NCI-H1417 treated with DMSO at 0.1 percent for 48 hours (cell line): ENCODE measurements at regions not wholly inside any gene's neighbourhood (a gene's known extent, or its start where the extent isn't known, plus 50 kb on each side); places are given as distances from the start of the nearest gene placed in this dataset.
"Not testable (repeated sequence)": the region's sequence is repeated elsewhere in the genome, so short reads cannot be mapped to it uniquely, and the experiment has no call there.

Experiments
- DNase-seq: peaks from one replicate; lab custom pipeline; 2025; lab: John Stamatoyannopoulos, UW

- DNase-seq = no peak
Measured at GRCh38 chr2:153626676-153627075, 148.1 kb upstream of the RPRM start.

- DNase-seq = no peak
Measured at GRCh38 chr2:153635494-153635893, 156.9 kb upstream of the RPRM start.

GRCh38 chr2:153641046-153641445, 162.5 kb upstream of the RPRM start:
- DNase-seq = no peak

GRCh38 chr2:153644955-153645354, 166.4 kb upstream of the RPRM start:
- no peak for DNase-seq

- no peak for DNase-seq
Measured at GRCh38 chr2:153645599-153645998, 167.0 kb upstream of the RPRM start.

- DNase-seq = no peak
Measured at GRCh38 chr2:153657651-153658050, 179.1 kb upstream of the RPRM start.

GRCh38 chr2:153661801-153662200, 183.2 kb upstream of the RPRM start:
- DNase-seq = no peak

GRCh38 chr2:153663371-153663770, 184.8 kb upstream of the RPRM start:
- no peak for DNase-seq

GRCh38 chr2:153664009-153664408, 185.4 kb upstream of the RPRM start:
- DNase-seq = not testable (repeated sequence)

- no peak for DNase-seq
Measured at GRCh38 chr2:153667475-153667874, 188.9 kb upstream of the RPRM start.

- no peak for DNase-seq
Measured at GRCh38 chr2:153668923-153669322, 190.4 kb upstream of the RPRM start.

- DNase-seq = no peak
Measured at GRCh38 chr2:153710128-153710527, 161.6 kb upstream of the GALNT13 start.

GRCh38 chr2:153715218-153715850, 156.4 kb upstream of the GALNT13 start:
- DNase-seq = no peak

GRCh38 chr2:153717060-153717459, 154.7 kb upstream of the GALNT13 start:
- no peak for DNase-seq

- DNase-seq = no peak
Measured at GRCh38 chr2:153739394-153739793, 132.3 kb upstream of the GALNT13 start.

GRCh38 chr2:153761936-153762335, 109.8 kb upstream of the GALNT13 start:
- DNase-seq = no peak

- DNase-seq = no peak
Measured at GRCh38 chr2:153766415-153766814, 105.3 kb upstream of the GALNT13 start.

- no peak for DNase-seq
Measured at GRCh38 chr2:153770359-153770991, 101.2 kb upstream of the GALNT13 start.

GRCh38 chr2:153780241-153780640, 91.5 kb upstream of the GALNT13 start:
- no peak for DNase-seq

GRCh38 chr2:153786016-153786415, 85.7 kb upstream of the GALNT13 start:
- no peak for DNase-seq

- no peak for DNase-seq
Measured at GRCh38 chr2:153787612-153788011, 84.1 kb upstream of the GALNT13 start.

GRCh38 chr2:153802671-153803070, 69.1 kb upstream of the GALNT13 start:
- no peak for DNase-seq

- DNase-seq = no peak
Measured at GRCh38 chr2:153808679-153809078, 63.0 kb upstream of the GALNT13 start.

- no peak for DNase-seq
Measured at GRCh38 chr2:153811516-153811915, 60.2 kb upstream of the GALNT13 start.
